ENCODE measurements at regions not wholly inside any gene's neighbourhood (a gene's known extent, or its start where the extent isn't known, plus 50 kb on each side); places are given as distances from the start of the nearest gene placed in this dataset.

GRCh38 chr1:56433056-56433577, 146.2 kb downstream of the PLPP3 start:
- WGBS, result 98% methylated on average over 4 of the region's 4 CpGs
- no peaks in the 10 kb centered on the region for H3K27me3 ChIP-seq
- TF ChIP-seq CTCF (IDR thresholded peaks at IDR 0.05), result no peak
- TF ChIP-seq EP300 (IDR thresholded peaks at IDR 0.05), result no peak
- no peak for TF ChIP-seq POLR2A (IDR thresholded peaks at IDR 0.05)
- no peak for TF ChIP-seq POLR2AphosphoS5 (IDR thresholded peaks at IDR 0.05)
- no peak overlapping the region for H3K27ac ChIP-seq
- no peak for DNase-seq (ENCODE audit: low spot score in 2 of 2)
- H3K36me3 ChIP-seq, result no peaks in the 10 kb centered on the region
- peaks cover 7% of the 10 kb centered on the region for H3K4me1 ChIP-seq
- H3K4me3 ChIP-seq, result no peak overlapping the region
- no peaks in the 10 kb centered on the region for H3K9me3 ChIP-seq

GRCh38 chr1:56432166-56432971, 147.0 kb downstream of the PLPP3 start:
- Histone ChIP-seq H3K4me3 (no peak overlapping the region), H3K27me3 (no peaks in the 10 kb centered on the region), H3K4me1 (peaks cover 7% of the 10 kb centered on the region), H3K36me3 (no peaks in the 10 kb centered on the region), H3K27ac (no peak overlapping the region), H3K9me3 (no peaks in the 10 kb centered on the region)
- 63% methylated on average over 8 of the region's 8 CpGs for WGBS
- no peak for TF ChIP-seq POLR2A (IDR thresholded peaks at IDR 0.05)
- TF ChIP-seq POLR2AphosphoS5 (IDR thresholded peaks at IDR 0.05), result no peak
- no peak for TF ChIP-seq EP300 (IDR thresholded peaks at IDR 0.05)
- no peak for TF ChIP-seq CTCF (IDR thresholded peaks at IDR 0.05)
- DNase-seq (ENCODE audit: low spot score in 2 of 2), result no peak

GRCh38 chr1:56430141-56430839, 149.1 kb downstream of the PLPP3 start:
- TF ChIP-seq POLR2A (IDR thresholded peaks at IDR 0.05) (no peak), POLR2AphosphoS5 (IDR thresholded peaks at IDR 0.05) (no peak), CTCF (IDR thresholded peaks at IDR 0.05) (no peak), EP300 (IDR thresholded peaks at IDR 0.05) (no peak)
- no peaks in the 10 kb centered on the region for H3K36me3 ChIP-seq
- 83% methylated on average over 4 of the region's 4 CpGs for WGBS
- H3K27me3 ChIP-seq, result no peaks in the 10 kb centered on the region
- H3K9me3 ChIP-seq, result no peaks in the 10 kb centered on the region
- H3K4me1 ChIP-seq, result peaks cover 7% of the 10 kb centered on the region
- DNase-seq (ENCODE audit: low spot score in 2 of 2), result no peak
- no peak overlapping the region for H3K4me3 ChIP-seq
- H3K27ac ChIP-seq, result no peak overlapping the region

GRCh38 chr1:56429288-56429687, 150.1 kb downstream of the PLPP3 start:
- Histone ChIP-seq H3K4me3 (no peak overlapping the region), H3K36me3 (no peaks in the 10 kb centered on the region), H3K9me3 (no peaks in the 10 kb centered on the region), H3K27me3 (no peaks in the 10 kb centered on the region), H3K27ac (no peak overlapping the region), H3K4me1 (peaks cover 7% of the 10 kb centered on the region)
- 88% methylated on average over 2 of the region's 2 CpGs for WGBS
- TF ChIP-seq POLR2A (IDR thresholded peaks at IDR 0.05) (no peak), EP300 (IDR thresholded peaks at IDR 0.05) (no peak), POLR2AphosphoS5 (IDR thresholded peaks at IDR 0.05) (no peak), CTCF (IDR thresholded peaks at IDR 0.05) (no peak)
- DNase-seq (ENCODE audit: low spot score in 2 of 2), result no peak

Data from suprapubic skin (tissue), 4 donors.